ENCODE measurements at regions not wholly inside any gene's neighbourhood (a gene's known extent, or its start where the extent isn't known, plus 50 kb on each side); places are given as distances from the start of the nearest gene placed in this dataset.

- TF ChIP-seq CTCF (IDR thresholded peaks at IDR 0.05; ENCODE audit: poor library complexity, severe bottlenecking) (no peak), TAF1 (IDR thresholded peaks at IDR 0.05; ENCODE audit: low read depth) (no peak)
Observed at GRCh38 chr1:79704067-79704466, 697.5 kb upstream of the ADGRL4 start.

Data from neural cell (in vitro differentiated cells).